K562 (cell line): ENCODE measurements at regions not wholly inside any gene's neighbourhood (a gene's known extent, or its start where the extent isn't known, plus 50 kb on each side); places are given as distances from the start of the nearest gene placed in this dataset.

ENCODE experiments used
- ATAC-seq: fragments of 200-7000 bp; cut with Tn5 transposase; 3 replicates; pipeline ENCODE4 v1.9.1; 2020; ENCODE audit warnings: moderate library complexity
- BruUV-seq: library from RNA; stranded (reverse); fragments of 400-500 nt; replicated peaks from 2 replicates; lab custom pipeline; 2021; lab: Mats Ljungman, UMichigan
- CTCF ChIA-PET: fragments of 300-600 bp; formaldehyde crosslinking; extraction: SDS; loops from one replicate; lab custom pipeline; 2021; ENCODE audit warnings: low intra/inter-chr PET ratio; lab: Yijun Ruan, JAX
- POLR2A ChIA-PET: fragments of 300-600, 350-650 bp; sonication (Branson Sonifier 250); formaldehyde crosslinking; extraction: SDS; loops from one replicate; lab custom pipeline; 2021; ENCODE audit warnings: antibody characterized with exemption, inconsistent platforms; lab: Yijun Ruan, JAX
- DNase-seq, 4 experiments: peaks; one replicate each; pipeline versions ENCODE4 v3.0.0 to v3.0.0-alpha.2; 2011 to 2018; ENCODE audit warnings: low spot score in 3 of 4, mixed read lengths in 3 of 4; ENCODE audit errors: extremely low read depth in 1 of 4
- FAIRE-seq: peaks from 2 replicates; lab custom pipeline; 2011; peaks lifted over from hg19 to GRCh38; lab: Jason Lieb, UNC
- H2AFZ ChIP-seq: 2 replicates; pipeline ENCODE4 v1.6.0; 2011; ENCODE audit warnings: low read depth, low read length, control low read depth, inconsistent platforms
- H3K27ac ChIP-seq: fragments of 200-600 bp; 3 replicates; pipeline ENCODE4 v1.8.0; 2011; ENCODE audit warnings: low read depth, mild to moderate bottlenecking, control low read depth, inconsistent platforms, low read length, moderate library complexity, mixed read lengths; ENCODE audit errors: extremely low read depth
- H3K27me3 ChIP-seq, 2 experiments: fragments of 300-600 bp in 1 of 2; 2 replicates in 1 of 2; 3 replicates in 1 of 2; pipeline versions ENCODE4 v1.6.0 to v1.8.0; 2011; ENCODE audit warnings: inconsistent platforms in 2 of 2, low read length in 2 of 2, mild to moderate bottlenecking in 1 of 2, mixed read lengths in 1 of 2, moderate library complexity in 1 of 2; ENCODE audit not compliant: control insufficient read depth in 2 of 2, insufficient read depth in 2 of 2
- H3K36me3 ChIP-seq: fragments of 300-600 bp; 3 replicates; pipeline ENCODE4 v1.8.0; 2011; ENCODE audit warnings: mild to moderate bottlenecking, low read length, inconsistent platforms; ENCODE audit not compliant: control insufficient read depth, insufficient read depth
- H3K4me1 ChIP-seq, 2 experiments: fragments of 200-600 bp in 1 of 2; replicated peaks in 1 of 2; 2 replicates in 1 of 2; 3 replicates in 1 of 2; pipeline versions ENCODE4 v1.5.1 to v1.8.0; 2011; ENCODE audit warnings: inconsistent platforms in 2 of 2, low read length in 2 of 2, mild to moderate bottlenecking in 1 of 2, mixed read lengths in 1 of 2, moderate library complexity in 1 of 2; ENCODE audit not compliant: control insufficient read depth in 2 of 2, insufficient read depth in 2 of 2
- H3K4me2 ChIP-seq: 2 replicates; pipeline ENCODE4 v1.6.1; 2011; ENCODE audit warnings: low read length, control low read depth, inconsistent platforms, mixed read lengths; ENCODE audit not compliant: insufficient read depth
- H3K4me3 ChIP-seq: fragments of 200-600 bp; sonication (generic), shearing (Covaris generic); 2 replicates; pipeline ENCODE4 v1.5.1; 2016; ENCODE audit warnings: control low read depth, inconsistent platforms
- H3K79me2 ChIP-seq: fragments of 200-600 bp; 3 replicates; pipeline ENCODE4 v1.8.0; 2011; ENCODE audit warnings: low read length, inconsistent platforms; ENCODE audit not compliant: control insufficient read depth, insufficient read depth
- H3K9ac ChIP-seq, 2 experiments: 2 replicates each; pipeline versions ENCODE4 v1.6.0 to v1.6.1; 2011; ENCODE audit warnings: low read depth in 2 of 2, low read length in 2 of 2, control low read depth in 1 of 2, inconsistent platforms in 1 of 2, mild to moderate bottlenecking in 1 of 2, mixed read lengths in 1 of 2; ENCODE audit not compliant: insufficient read depth in 1 of 2
- H3K9me1 ChIP-seq: one replicate; pipeline ENCODE4 v1.6.0; 2011; ENCODE audit warnings: inconsistent platforms, mild to moderate bottlenecking, low read length, moderate library complexity; ENCODE audit not compliant: control insufficient read depth, insufficient read depth
- H3K9me3 ChIP-seq: replicated peaks from 2 replicates; pipeline ENCODE4 v1.5.1; 2011; ENCODE audit warnings: low read depth, low read length, inconsistent platforms; ENCODE audit not compliant: control insufficient read depth, insufficient read depth
- H4K20me1 ChIP-seq: replicated peaks from 2 replicates; pipeline ENCODE4 v1.6.1; 2011; ENCODE audit warnings: low read length, inconsistent platforms, mixed read lengths; ENCODE audit not compliant: control insufficient read depth, insufficient read depth
- CAMTA2 ChIP-seq: fragments of 250-450 bp; sonication (Bioruptor Pico); conservative IDR thresholded peaks from 2 replicates; pipeline ENCODE4 v1.5.1; 2022
- MAFG ChIP-seq: fragments of 450-650 bp; conservative IDR thresholded peaks from 2 replicates; pipeline ENCODE4 v1.6.1; 2016; ENCODE audit warnings: missing genetic modification characterization, missing compliant biosample characterization
- NR3C1 ChIP-seq: sonication (generic); formaldehyde crosslinking; IDR thresholded peaks from 2 replicates; pipeline ENCODE4 v1.8.1; 2022; ENCODE audit warnings: missing genetic modification reagents
- ZNF253 ChIP-seq: fragments of 250-450 bp; sonication (Bioruptor Pico); conservative IDR thresholded peaks from 2 replicates; pipeline ENCODE4 v1.6.1; 2021; ENCODE audit warnings: mild to moderate bottlenecking
- ZNF76 ChIP-seq: fragments of 250-450 bp; sonication (Bioruptor Pico); IDR thresholded peaks from 2 replicates; pipeline ENCODE4 v1.4.0; 2020; ENCODE audit warnings: mild to moderate bottlenecking, moderate library complexity, borderline replicate concordance
- WGBS: fragments of 100-300 bp; shearing (Covaris generic); methylation state at CpG from one replicate; pipeline ENCODE4 v1.1.6; 2016; ENCODE audit warnings: low coverage, mixed read lengths; ENCODE audit not compliant: insufficient coverage; ENCODE audit errors: missing lambda C conversion rate; 5-methylcytosine and 5-hydroxymethylcytosine counted together
- in situ Hi-C: fragments of 300-500 bp; cut with MboI; formaldehyde crosslinking; loops from 4 replicates; pipeline ENCODE4 v1.15.0; 2018; ENCODE audit warnings: inconsistent platforms, mixed read lengths
- intact Hi-C: fragments of 100-400 bp; cut with micrococcal nuclease; formaldehyde crosslinking; loops from 2 replicates; pipeline ENCODE4 v1.14.2; 2022
- TF ChIP-seq, protein P1 (sequence below): fragments of 450-650 bp; IDR thresholded peaks from 2 replicates; pipeline ENCODE4 v1.6.1; 2016
- TF ChIP-seq, protein P2 (sequence below), 2 experiments: IDR thresholded peaks in 1 of 2; conservative IDR thresholded peaks in 1 of 2; 2 replicates each; pipeline ENCODE4 v1.6.1; 2016; ENCODE audit warnings: low read depth in 2 of 2, mild to moderate bottlenecking in 1 of 2, missing compliant biosample characterization in 1 of 2, missing genetic modification characterization in 1 of 2, moderate library complexity in 1 of 2
- TF ChIP-seq, protein P3 (sequence below): fragments of 250-450 bp; sonication (Bioruptor Pico); IDR thresholded peaks from 2 replicates; pipeline ENCODE4 v1.8.0; 2022; ENCODE audit warnings: moderate library complexity, mild to moderate bottlenecking, inconsistent platforms

GRCh38 chr7:47142169-47142866 lies 439.6 kb downstream of the TNS3 start:
- 3% methylated on average over 10 of the region's 10 CpGs for WGBS
- intact Hi-C loops (no loop called here), in situ Hi-C loops (no loop called here)
- no peaks in the 10 kb centered on the region for H3K9me1 ChIP-seq
- ChIA-PET POLR2A (interaction anchor here (1.1 kb wide), 1 partner anchor 86 kb away, joined by 3 read pairs; no protein-coding TSS in a partner anchor), CTCF (no interaction called here)
- H3K4me1 ChIP-seq: peaks cover 0 to 4% of the 10 kb centered on the region in 2 experiments; a peak in 2 of 5 replicates
- H3K9ac ChIP-seq: no peak overlapping the region
- no peaks in the 10 kb centered on the region for H3K79me2 ChIP-seq
- FAIRE-seq: peak; percentile 6
- H3K4me2 ChIP-seq: peak overlapping the region; percentile 27
- H3K36me3 ChIP-seq: no peaks in the 10 kb centered on the region
- BruUV-seq: no TSS peak
- H3K9me3 ChIP-seq: no peaks in the 10 kb centered on the region
- peak in 2 of 4 experiments; percentile 10 to 40 for DNase-seq
- H4K20me1 ChIP-seq: no peaks in the 10 kb centered on the region
- no peak overlapping the region for H3K27ac ChIP-seq
- peak overlapping the region; percentile 26 for H2AFZ ChIP-seq
- peak; percentile 74 for ATAC-seq
- H3K27me3 ChIP-seq: no peaks in the 10 kb centered on the region
- H3K4me3 ChIP-seq: no peak overlapping the region
- TF ChIP-seq, protein P1, sequence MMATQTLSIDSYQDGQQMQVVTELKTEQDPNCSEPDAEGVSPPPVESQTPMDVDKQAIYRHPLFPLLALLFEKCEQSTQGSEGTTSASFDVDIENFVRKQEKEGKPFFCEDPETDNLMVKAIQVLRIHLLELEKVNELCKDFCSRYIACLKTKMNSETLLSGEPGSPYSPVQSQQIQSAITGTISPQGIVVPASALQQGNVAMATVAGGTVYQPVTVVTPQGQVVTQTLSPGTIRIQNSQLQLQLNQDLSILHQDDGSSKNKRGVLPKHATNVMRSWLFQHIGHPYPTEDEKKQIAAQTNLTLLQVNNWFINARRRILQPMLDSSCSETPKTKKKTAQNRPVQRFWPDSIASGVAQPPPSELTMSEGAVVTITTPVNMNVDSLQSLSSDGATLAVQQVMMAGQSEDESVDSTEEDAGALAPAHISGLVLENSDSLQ: peak; percentile 38; the same call in 1 of the 2 replicates
- TF ChIP-seq ZNF253 (CRISPR knock-in tag) (no peak), CAMTA2 (CRISPR knock-in tag) (no peak), ZNF76 (CRISPR knock-in tag) (no peak), MAFG (tag) (no peak), NR3C1 (CRISPR knock-in tag) (no peak)
- TF ChIP-seq, protein P2, sequence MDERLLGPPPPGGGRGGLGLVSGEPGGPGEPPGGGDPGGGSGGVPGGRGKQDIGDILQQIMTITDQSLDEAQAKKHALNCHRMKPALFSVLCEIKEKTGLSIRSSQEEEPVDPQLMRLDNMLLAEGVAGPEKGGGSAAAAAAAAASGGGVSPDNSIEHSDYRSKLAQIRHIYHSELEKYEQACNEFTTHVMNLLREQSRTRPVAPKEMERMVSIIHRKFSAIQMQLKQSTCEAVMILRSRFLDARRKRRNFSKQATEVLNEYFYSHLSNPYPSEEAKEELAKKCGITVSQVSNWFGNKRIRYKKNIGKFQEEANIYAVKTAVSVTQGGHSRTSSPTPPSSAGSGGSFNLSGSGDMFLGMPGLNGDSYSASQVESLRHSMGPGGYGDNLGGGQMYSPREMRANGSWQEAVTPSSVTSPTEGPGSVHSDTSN (CRISPR knock-in tag; IDR thresholded peaks at IDR 0.05; ENCODE audit: low read depth): no peak
- TF ChIP-seq, protein P2 (tag; conservative IDR thresholded peaks at IDR 0.05; ENCODE audit: low read depth): peak; percentile 75
- TF ChIP-seq, protein P3, sequence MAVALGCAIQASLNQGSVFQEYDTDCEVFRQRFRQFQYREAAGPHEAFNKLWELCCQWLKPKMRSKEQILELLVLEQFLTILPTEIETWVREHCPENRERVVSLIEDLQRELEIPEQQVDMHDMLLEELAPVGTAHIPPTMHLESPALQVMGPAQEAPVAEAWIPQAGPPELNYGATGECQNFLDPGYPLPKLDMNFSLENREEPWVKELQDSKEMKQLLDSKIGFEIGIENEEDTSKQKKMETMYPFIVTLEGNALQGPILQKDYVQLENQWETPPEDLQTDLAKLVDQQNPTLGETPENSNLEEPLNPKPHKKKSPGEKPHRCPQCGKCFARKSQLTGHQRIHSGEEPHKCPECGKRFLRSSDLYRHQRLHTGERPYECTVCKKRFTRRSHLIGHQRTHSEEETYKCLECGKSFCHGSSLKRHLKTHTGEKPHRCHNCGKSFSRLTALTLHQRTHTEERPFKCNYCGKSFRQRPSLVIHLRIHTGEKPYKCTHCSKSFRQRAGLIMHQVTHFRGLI (CRISPR knock-in tag): no peak
